ENCODE measurements at regions not wholly inside any gene's neighbourhood (a gene's known extent, or its start where the extent isn't known, plus 50 kb on each side); places are given as distances from the start of the nearest gene placed in this dataset.

DNA sequence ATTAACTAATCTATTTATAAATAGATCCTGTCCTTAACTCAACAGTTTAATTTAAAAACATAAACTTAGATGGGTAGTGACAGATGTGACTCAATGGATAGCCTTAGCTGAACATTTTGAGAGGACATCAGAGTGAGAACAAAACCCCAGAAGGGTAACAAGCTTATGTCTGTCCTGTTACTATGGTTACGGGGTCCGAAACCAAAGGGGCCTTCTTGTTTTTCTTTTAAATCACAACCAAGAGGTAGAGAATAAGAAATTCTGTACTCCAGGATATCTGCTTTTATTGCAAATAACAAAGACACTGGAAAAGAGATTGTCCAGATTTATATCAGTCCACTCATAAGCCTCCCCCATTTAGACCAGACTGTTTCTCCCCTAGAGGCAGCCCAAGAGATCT lies 612.1 kb downstream of the MTRR start:
- TF ChIP-seq, protein P1, sequence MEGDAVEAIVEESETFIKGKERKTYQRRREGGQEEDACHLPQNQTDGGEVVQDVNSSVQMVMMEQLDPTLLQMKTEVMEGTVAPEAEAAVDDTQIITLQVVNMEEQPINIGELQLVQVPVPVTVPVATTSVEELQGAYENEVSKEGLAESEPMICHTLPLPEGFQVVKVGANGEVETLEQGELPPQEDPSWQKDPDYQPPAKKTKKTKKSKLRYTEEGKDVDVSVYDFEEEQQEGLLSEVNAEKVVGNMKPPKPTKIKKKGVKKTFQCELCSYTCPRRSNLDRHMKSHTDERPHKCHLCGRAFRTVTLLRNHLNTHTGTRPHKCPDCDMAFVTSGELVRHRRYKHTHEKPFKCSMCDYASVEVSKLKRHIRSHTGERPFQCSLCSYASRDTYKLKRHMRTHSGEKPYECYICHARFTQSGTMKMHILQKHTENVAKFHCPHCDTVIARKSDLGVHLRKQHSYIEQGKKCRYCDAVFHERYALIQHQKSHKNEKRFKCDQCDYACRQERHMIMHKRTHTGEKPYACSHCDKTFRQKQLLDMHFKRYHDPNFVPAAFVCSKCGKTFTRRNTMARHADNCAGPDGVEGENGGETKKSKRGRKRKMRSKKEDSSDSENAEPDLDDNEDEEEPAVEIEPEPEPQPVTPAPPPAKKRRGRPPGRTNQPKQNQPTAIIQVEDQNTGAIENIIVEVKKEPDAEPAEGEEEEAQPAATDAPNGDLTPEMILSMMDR (IDR thresholded peaks at IDR 0.05; ENCODE audit: control insufficient read depth, insufficient read depth, low read depth, low read length, missing control alignments) = no peak
- no peak for DNase-seq (ENCODE audit: low read depth)
- no peak overlapping the region for H3K4me3 ChIP-seq (ENCODE audit: control insufficient read depth, low read depth, low read length)

GRCh38 chr5:8491254-8491653 lies 622.3 kb downstream of the MTRR start:
- TF ChIP-seq, protein P1 (IDR thresholded peaks at IDR 0.05; ENCODE audit: control insufficient read depth, insufficient read depth, low read depth, low read length, missing control alignments) = no peak
- H3K4me3 ChIP-seq (ENCODE audit: control insufficient read depth, low read depth, low read length) = no peak overlapping the region
- DNase-seq (ENCODE audit: low read depth) = no peak

GRCh38 chr5:8493176-8493575 lies 624.2 kb downstream of the MTRR start:
- H3K4me3 ChIP-seq (ENCODE audit: control insufficient read depth, low read depth, low read length) = no peak overlapping the region
- no peak for DNase-seq (ENCODE audit: low read depth)
- TF ChIP-seq, protein P1 (IDR thresholded peaks at IDR 0.05; ENCODE audit: control insufficient read depth, insufficient read depth, low read depth, low read length, missing control alignments) = no peak

DNA sequence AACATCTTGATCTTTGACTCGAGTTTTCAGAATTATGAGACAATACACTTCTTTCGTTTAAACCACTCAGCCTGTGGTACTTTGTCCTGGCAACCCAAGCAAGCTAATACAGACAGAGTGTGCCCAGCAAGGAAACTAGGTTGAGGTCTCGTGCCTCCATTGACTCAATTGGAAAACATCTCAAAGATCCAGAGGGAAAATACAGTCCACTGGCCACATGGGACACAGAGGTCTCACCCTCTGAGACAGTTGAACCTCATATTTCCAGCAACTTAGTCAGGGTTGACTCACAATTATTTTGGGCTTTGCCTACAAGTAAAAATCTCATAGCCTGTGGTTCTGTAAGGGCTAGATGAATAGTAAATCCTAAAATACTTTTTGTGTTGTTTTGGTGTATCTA lies 631.5 kb downstream of the MTRR start:
- DNase-seq (ENCODE audit: low read depth) = no peak
- TF ChIP-seq, protein P1 (IDR thresholded peaks at IDR 0.05; ENCODE audit: control insufficient read depth, insufficient read depth, low read depth, low read length, missing control alignments) = no peak
- no peak overlapping the region for H3K4me3 ChIP-seq (ENCODE audit: control insufficient read depth, low read depth, low read length)

- no peak for DNase-seq (ENCODE audit: low read depth)
- TF ChIP-seq, protein P1 (IDR thresholded peaks at IDR 0.05; ENCODE audit: control insufficient read depth, insufficient read depth, low read depth, low read length, missing control alignments) = no peak
- no peak overlapping the region for H3K4me3 ChIP-seq (ENCODE audit: control insufficient read depth, low read depth, low read length)
These were observed 636.2 kb downstream of the MTRR start for GRCh38 chr5:8505196-8505595.

GRCh38 chr5:8508231-8508630 lies 639.3 kb downstream of the MTRR start:
- no peak overlapping the region for H3K4me3 ChIP-seq (ENCODE audit: control insufficient read depth, low read depth, low read length)
- TF ChIP-seq, protein P1 (IDR thresholded peaks at IDR 0.05; ENCODE audit: control insufficient read depth, insufficient read depth, low read depth, low read length, missing control alignments) = no peak

DNA sequence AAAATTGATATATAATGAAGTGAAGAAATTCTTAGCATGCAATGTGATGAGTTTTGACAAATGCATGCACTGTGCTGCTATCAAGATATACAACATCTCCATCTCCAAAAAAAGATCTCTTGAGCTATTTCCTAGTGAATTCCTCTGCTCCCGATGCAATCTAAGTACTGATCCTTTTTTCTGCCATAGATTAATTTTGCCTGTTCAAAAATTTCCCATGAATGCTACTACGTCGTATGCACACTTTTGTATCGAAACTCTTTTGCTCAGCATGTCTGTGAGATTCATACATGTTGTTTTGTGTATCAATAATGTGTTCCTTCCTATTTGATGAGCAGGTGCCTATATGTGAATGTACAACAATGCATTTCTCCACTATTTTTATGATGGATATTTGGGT lies 647.4 kb downstream of the MTRR start:
- H3K4me3 ChIP-seq (ENCODE audit: control insufficient read depth, low read depth, low read length) = no peak overlapping the region
- TF ChIP-seq, protein P1 (IDR thresholded peaks at IDR 0.05; ENCODE audit: control insufficient read depth, insufficient read depth, low read depth, low read length, missing control alignments) = no peak
- no peak for DNase-seq (ENCODE audit: low read depth)

More at GRCh38 chr5:8508231-8508630, 639.3 kb downstream of the MTRR start:
- DNase-seq (ENCODE audit: low read depth) = no peak
